Transverse colon (tissue), 4 donors: ENCODE measurements at regions not wholly inside any gene's neighbourhood (a gene's known extent, or its start where the extent isn't known, plus 50 kb on each side); places are given as distances from the start of the nearest gene placed in this dataset.

Experiments
- DNase-seq: peaks from one replicate; pipeline ENCODE4 v3.0.0-alpha.2; 2019
- H3K27ac ChIP-seq, 4 donors: fragments of 200-600 bp; sonication (generic); 2 replicates each; pipeline ENCODE4 v1.5.1; 2016 to 2018; ENCODE audit warnings: inconsistent platforms in 4 of 4
- H3K27me3 ChIP-seq: fragments of 200-600 bp; sonication (generic); 2 replicates; pipeline ENCODE4 v1.5.1; 2017; ENCODE audit warnings: inconsistent platforms
- H3K36me3 ChIP-seq, 4 donors: fragments of 200-600 bp; sonication (generic); 2 replicates each; pipeline ENCODE4 v1.5.1; 2017 to 2019; ENCODE audit warnings: inconsistent platforms in 4 of 4
- H3K4me1 ChIP-seq, 4 donors: fragments of 200-600 bp; sonication (generic); 2 replicates each; pipeline ENCODE4 v1.5.1; 2017 to 2020; ENCODE audit warnings: inconsistent platforms in 4 of 4
- H3K4me3 ChIP-seq, 4 donors: fragments of 200-600 bp; sonication (generic); 1 replicate in 1 of 4; 2 replicates in 3 of 4; pipeline versions ENCODE4 v1.5.1 to v1.6.1; 2017 to 2019; ENCODE audit warnings: inconsistent platforms in 4 of 4
- H3K9me3 ChIP-seq, 2 donors: fragments of 200-600 bp; sonication (generic); 2 replicates each; pipeline ENCODE4 v1.5.1; 2017 to 2019; ENCODE audit warnings: inconsistent platforms in 2 of 2
- EP300 ChIP-seq: sonication (generic); formaldehyde crosslinking; IDR thresholded peaks from one replicate; pipeline ENCODE4 v1.6.1; 2017; ENCODE audit warnings: antibody characterized with exemption, low read depth
- POLR2A ChIP-seq: fragments of 450-650 bp; IDR thresholded peaks from one replicate; pipeline ENCODE4 v1.6.1; 2016; ENCODE audit warnings: antibody characterized with exemption, mild to moderate bottlenecking, moderate library complexity
- POLR2AphosphoS5 ChIP-seq, 3 donors: sonication (generic); formaldehyde crosslinking; IDR thresholded peaks; one replicate each; pipeline ENCODE4 v1.6.1; 2016; ENCODE audit warnings: antibody characterized with exemption in 3 of 3
- WGBS, 2 donors: methylation state at CpG; one replicate each; pipeline ENCODE4 v1.1.5; 2018; ENCODE audit warnings: low coverage in 1 of 2; 5-methylcytosine and 5-hydroxymethylcytosine counted together
- in situ Hi-C, 4 donors: fragments of 200-750 bp; cut with MboI; loops; one replicate each; pipeline versions ENCODE4 v1.15.0 to v1.15.1; 2017; ENCODE audit warnings: low sequenced_read_pairs in 3 of 4, low pct_ligation_motif_present in 1 of 4, low pct_unique_long_range_greater_than_20kb in 1 of 4
- intact Hi-C: fragments of 100-400 bp; cut with DNase I; formaldehyde crosslinking; loops from one replicate; pipeline ENCODE4 v1.15.1; 2023; ENCODE audit warnings: low total_unique reads
- TF ChIP-seq, protein P1 (sequence below), 5 experiments: fragments of 200-600 bp in 3 of 5; fragments of 450-650 bp in 2 of 5; sonication (generic) in 3 of 5; IDR thresholded peaks; 1 replicate in 2 of 5; 2 replicates in 3 of 5; pipeline ENCODE4 v1.5.1; 2016 to 2017; ENCODE audit warnings: antibody characterized with exemption in 5 of 5, inconsistent platforms in 3 of 5, mild to moderate bottlenecking in 2 of 5, moderate library complexity in 1 of 5

DNA sequence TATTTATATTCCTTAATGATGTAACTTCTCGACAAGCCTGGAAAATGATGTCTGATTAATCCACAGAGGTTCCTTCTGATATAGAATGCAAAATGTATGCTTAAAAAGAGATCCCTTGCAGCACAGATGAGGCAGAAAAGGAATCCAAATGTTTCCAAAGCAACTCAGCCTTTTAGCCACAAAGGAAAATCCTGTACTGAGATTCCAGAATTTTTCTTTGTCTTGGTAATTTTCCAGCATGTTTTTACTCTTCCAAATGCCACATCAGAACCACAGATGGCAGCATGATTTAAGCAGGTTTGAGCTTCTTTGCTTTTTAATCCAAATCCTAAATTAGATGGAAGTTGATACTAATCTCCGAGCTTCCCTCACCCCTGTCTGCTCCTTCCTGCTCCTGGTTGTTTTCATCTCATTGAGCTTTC is 176.4 kb upstream of the PALMD start:
- in situ Hi-C loops: no loop called here
- no peaks in the 10 kb centered on the region for H3K9me3 ChIP-seq
- H3K27me3 ChIP-seq: no peaks in the 10 kb centered on the region
- no peak overlapping the region for H3K27ac ChIP-seq
- TF ChIP-seq EP300 (no peak), POLR2A (no peak), POLR2AphosphoS5 (IDR thresholded peaks at IDR 0.05) (no peak)
- TF ChIP-seq, protein P1, sequence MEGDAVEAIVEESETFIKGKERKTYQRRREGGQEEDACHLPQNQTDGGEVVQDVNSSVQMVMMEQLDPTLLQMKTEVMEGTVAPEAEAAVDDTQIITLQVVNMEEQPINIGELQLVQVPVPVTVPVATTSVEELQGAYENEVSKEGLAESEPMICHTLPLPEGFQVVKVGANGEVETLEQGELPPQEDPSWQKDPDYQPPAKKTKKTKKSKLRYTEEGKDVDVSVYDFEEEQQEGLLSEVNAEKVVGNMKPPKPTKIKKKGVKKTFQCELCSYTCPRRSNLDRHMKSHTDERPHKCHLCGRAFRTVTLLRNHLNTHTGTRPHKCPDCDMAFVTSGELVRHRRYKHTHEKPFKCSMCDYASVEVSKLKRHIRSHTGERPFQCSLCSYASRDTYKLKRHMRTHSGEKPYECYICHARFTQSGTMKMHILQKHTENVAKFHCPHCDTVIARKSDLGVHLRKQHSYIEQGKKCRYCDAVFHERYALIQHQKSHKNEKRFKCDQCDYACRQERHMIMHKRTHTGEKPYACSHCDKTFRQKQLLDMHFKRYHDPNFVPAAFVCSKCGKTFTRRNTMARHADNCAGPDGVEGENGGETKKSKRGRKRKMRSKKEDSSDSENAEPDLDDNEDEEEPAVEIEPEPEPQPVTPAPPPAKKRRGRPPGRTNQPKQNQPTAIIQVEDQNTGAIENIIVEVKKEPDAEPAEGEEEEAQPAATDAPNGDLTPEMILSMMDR (IDR thresholded peaks at IDR 0.05): no peak
- no peaks in the 10 kb centered on the region for H3K36me3 ChIP-seq
- DNase-seq: no peak
- H3K4me1 ChIP-seq: no peaks in the 10 kb centered on the region
- no peak overlapping the region for H3K4me3 ChIP-seq
- WGBS, 2 donors: 79 to 84% methylated on average over 2 of the region's 2 CpGs
- intact Hi-C loops: no loop called here

DNA sequence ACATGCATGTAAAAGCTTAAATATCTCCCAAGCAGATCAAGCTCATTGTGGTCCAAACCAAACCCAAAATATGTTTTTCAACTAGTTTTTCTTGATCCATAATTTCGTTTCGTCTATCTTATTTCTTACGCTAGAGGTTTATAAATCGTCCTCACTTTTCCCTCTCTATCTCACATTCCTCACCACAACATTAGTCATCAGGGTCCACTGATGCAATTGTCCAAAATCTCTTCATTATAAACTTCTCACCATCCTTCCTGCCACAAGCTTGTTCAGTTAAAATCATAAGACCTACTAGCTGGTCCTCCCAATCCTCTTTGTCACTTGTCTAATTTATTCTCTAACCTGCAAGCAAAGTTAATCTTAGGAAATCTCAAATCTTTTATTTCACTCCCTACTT is 173.0 kb upstream of the PALMD start:
- Histone ChIP-seq H3K36me3 (no peaks in the 10 kb centered on the region), H3K27ac (no peak overlapping the region), H3K4me3 (no peak overlapping the region), H3K9me3 (no peaks in the 10 kb centered on the region), H3K4me1 (no peaks in the 10 kb centered on the region), H3K27me3 (no peaks in the 10 kb centered on the region)
- intact Hi-C loops: no loop called here
- in situ Hi-C loops: no loop called here
- WGBS, 2 donors: 84 to 90% methylated on average over 4 of the region's 4 CpGs
- DNase-seq: no peak
- no peak for TF ChIP-seq POLR2AphosphoS5 (IDR thresholded peaks at IDR 0.05)
- no peak for TF ChIP-seq POLR2A
- TF ChIP-seq, protein P1 (IDR thresholded peaks at IDR 0.05): no peak
- no peak for TF ChIP-seq EP300

DNA sequence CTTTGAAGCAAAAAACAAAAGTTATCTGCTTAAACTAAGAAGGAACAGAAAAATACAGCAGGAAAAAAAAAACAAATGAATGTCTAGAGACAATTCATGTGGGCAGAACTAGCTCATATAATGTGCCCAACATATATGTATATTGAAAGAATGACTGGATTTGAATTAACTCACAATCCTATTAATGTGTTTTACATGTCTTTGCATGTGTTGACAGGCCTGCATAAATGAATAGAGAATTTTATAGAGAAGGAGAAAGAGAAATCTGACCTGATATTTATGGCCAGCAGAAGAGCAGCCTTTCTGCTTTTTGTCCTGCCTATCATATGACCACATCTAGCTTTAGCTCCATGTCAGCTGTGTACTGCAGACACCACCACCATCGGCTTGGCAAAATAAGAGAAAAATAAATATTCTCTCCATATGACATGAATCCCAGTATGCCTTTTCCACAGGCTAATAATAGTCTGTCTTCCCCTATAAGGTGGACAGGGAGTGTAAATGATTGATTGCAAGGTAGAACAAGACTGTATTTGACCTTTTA is 171.5 kb upstream of the PALMD start:
- intact Hi-C loops: no loop called here

DNA sequence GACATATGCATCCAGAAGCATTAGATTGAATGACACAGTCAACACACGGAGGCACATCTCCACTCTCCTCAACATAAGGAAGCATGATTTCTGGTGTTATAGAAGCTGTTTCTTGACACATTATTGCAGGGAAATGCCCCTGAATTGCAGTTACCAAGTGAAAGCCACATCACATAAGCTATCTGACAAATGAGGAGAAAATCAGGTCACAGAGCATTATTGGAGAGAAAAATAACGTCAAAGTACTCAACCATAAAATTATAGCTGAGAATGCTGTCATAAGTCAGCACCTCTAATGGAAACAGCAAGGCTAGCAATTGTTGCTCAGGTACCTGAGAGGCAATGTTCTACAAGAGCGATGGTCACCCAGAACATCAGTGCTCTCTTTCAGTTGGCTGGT is 169.9 kb upstream of the PALMD start:
- Histone ChIP-seq H3K9me3 (no peaks in the 10 kb centered on the region), H3K27ac (no peak overlapping the region), H3K27me3 (no peaks in the 10 kb centered on the region), H3K4me1 (no peaks in the 10 kb centered on the region), H3K36me3 (no peaks in the 10 kb centered on the region), H3K4me3 (no peak overlapping the region)
- intact Hi-C loops: no loop called here
- TF ChIP-seq EP300 (no peak), POLR2A (no peak), POLR2AphosphoS5 (IDR thresholded peaks at IDR 0.05) (no peak)
- TF ChIP-seq, protein P1 (IDR thresholded peaks at IDR 0.05): no peak
- in situ Hi-C loops: loop anchor here in 2 of 4 donors (25.0 kb wide), 2 partner anchors 289 to 664 kb away; no protein-coding TSS in a partner anchor
- WGBS, 2 donors: 63 to 100% methylated on average over 2 to 3 of the region's 3 CpGs
- DNase-seq: no peak

More for the DNA sequence above, 171.5 kb upstream of the PALMD start:
- Histone ChIP-seq H3K4me3 (no peak overlapping the region), H3K27me3 (no peaks in the 10 kb centered on the region), H3K4me1 (no peaks in the 10 kb centered on the region), H3K36me3 (no peaks in the 10 kb centered on the region), H3K9me3 (no peaks in the 10 kb centered on the region), H3K27ac (no peak overlapping the region)
- no peak for DNase-seq
- in situ Hi-C loops: no loop called here
- WGBS, 2 donors: 45 to 84% methylated on average over 1 of the region's 1 CpG
- TF ChIP-seq POLR2AphosphoS5 (IDR thresholded peaks at IDR 0.05) (no peak), EP300 (no peak), POLR2A (no peak)
- TF ChIP-seq, protein P1 (IDR thresholded peaks at IDR 0.05): no peak
